Activated CD4-positive, alpha-beta T cell treated with anti-CD3 and anti-CD28 coated beads, Interleukin-2, Interleukin-6, amounts not matched to agents 100 ng/mL and 50 ng/mL, durations not matched to agents 16 hours and 8 hours (primary cell): ENCODE measurements at regions not wholly inside any gene's neighbourhood (a gene's known extent, or its start where the extent isn't known, plus 50 kb on each side); places are given as distances from the start of the nearest gene placed in this dataset.
"Not testable (repeated sequence)": the region's sequence is repeated elsewhere in the genome, so short reads cannot be mapped to it uniquely, and the experiment has no call there.

Experiments used
- DNase-seq: peaks from one replicate; pipeline ENCODE4 v3.0.0-alpha.2; 2020

- not testable (repeated sequence) for DNase-seq
Observed at GRCh38 chr7:46261638-46262037, 340.6 kb upstream of the IGFBP3 start.

- DNase-seq: no peak
Observed at GRCh38 chr7:46259947-46260346, 338.9 kb upstream of the IGFBP3 start.

GRCh38 chr7:46257761-46258448, 336.8 kb upstream of the IGFBP3 start:
- DNase-seq: no peak

- no peak for DNase-seq
Observed at GRCh38 chr7:46256870-46257661, 336.0 kb upstream of the IGFBP3 start.

GRCh38 chr7:46253520-46253919, 332.4 kb upstream of the IGFBP3 start:
- no peak for DNase-seq

- DNase-seq: no peak
Observed at GRCh38 chr7:46247664-46248063, 326.6 kb upstream of the IGFBP3 start.

GRCh38 chr7:46245586-46246111, 324.6 kb upstream of the IGFBP3 start:
- no peak for DNase-seq

GRCh38 chr7:46244757-46245156, 323.7 kb upstream of the IGFBP3 start:
- no peak for DNase-seq

GRCh38 chr7:46243406-46243805, 322.3 kb upstream of the IGFBP3 start:
- DNase-seq: no peak

- DNase-seq: no peak
Observed at GRCh38 chr7:46239846-46240245, 318.8 kb upstream of the IGFBP3 start.

- no peak for DNase-seq
Observed at GRCh38 chr7:46237466-46237865, 316.4 kb upstream of the IGFBP3 start.

GRCh38 chr7:46233585-46234329, 312.7 kb upstream of the IGFBP3 start:
- DNase-seq: no peak

GRCh38 chr7:46230990-46231305, 309.9 kb upstream of the IGFBP3 start:
- no peak for DNase-seq

- DNase-seq: no peak
Observed at GRCh38 chr7:46230298-46230989, 309.4 kb upstream of the IGFBP3 start.

GRCh38 chr7:46229409-46229808, 308.3 kb upstream of the IGFBP3 start:
- DNase-seq: no peak

GRCh38 chr7:46226860-46227259, 305.8 kb upstream of the IGFBP3 start:
- DNase-seq: no peak

- no peak for DNase-seq
Observed at GRCh38 chr7:46224363-46224762, 303.3 kb upstream of the IGFBP3 start.

GRCh38 chr7:46220066-46220630, 299.1 kb upstream of the IGFBP3 start:
- no peak for DNase-seq

GRCh38 chr7:46218461-46219200, 297.6 kb upstream of the IGFBP3 start:
- DNase-seq: no peak

- DNase-seq: no peak
Observed at GRCh38 chr7:46215987-46216567, 295.0 kb upstream of the IGFBP3 start.

- DNase-seq: no peak
Observed at GRCh38 chr7:46214526-46214925, 293.5 kb upstream of the IGFBP3 start.

- no peak for DNase-seq
Observed at GRCh38 chr7:46213154-46213537, 292.1 kb upstream of the IGFBP3 start.
